GM12891 (cell line): ENCODE measurements at regions not wholly inside any gene's neighbourhood (a gene's known extent, or its start where the extent isn't known, plus 50 kb on each side); places are given as distances from the start of the nearest gene placed in this dataset.

ENCODE experiments used
- POLR2A ChIP-seq: IDR thresholded peaks from 2 replicates; pipeline ENCODE4 v1.6.1; 2011; ENCODE audit warnings: low read depth, low read length, control low read depth
- POLR2AphosphoS5 ChIP-seq: IDR thresholded peaks from 2 replicates; pipeline ENCODE4 v1.6.1; 2011; ENCODE audit warnings: low read depth, low read length, control low read depth

GRCh38 chr2:57434972-57435371, 611.6 kb upstream of the VRK2 start:
- no peak for TF ChIP-seq POLR2A
- no peak for TF ChIP-seq POLR2AphosphoS5
